ENCODE measurements at regions not wholly inside any gene's neighbourhood (a gene's known extent, or its start where the extent isn't known, plus 50 kb on each side); places are given as distances from the start of the nearest gene placed in this dataset.

DNA sequence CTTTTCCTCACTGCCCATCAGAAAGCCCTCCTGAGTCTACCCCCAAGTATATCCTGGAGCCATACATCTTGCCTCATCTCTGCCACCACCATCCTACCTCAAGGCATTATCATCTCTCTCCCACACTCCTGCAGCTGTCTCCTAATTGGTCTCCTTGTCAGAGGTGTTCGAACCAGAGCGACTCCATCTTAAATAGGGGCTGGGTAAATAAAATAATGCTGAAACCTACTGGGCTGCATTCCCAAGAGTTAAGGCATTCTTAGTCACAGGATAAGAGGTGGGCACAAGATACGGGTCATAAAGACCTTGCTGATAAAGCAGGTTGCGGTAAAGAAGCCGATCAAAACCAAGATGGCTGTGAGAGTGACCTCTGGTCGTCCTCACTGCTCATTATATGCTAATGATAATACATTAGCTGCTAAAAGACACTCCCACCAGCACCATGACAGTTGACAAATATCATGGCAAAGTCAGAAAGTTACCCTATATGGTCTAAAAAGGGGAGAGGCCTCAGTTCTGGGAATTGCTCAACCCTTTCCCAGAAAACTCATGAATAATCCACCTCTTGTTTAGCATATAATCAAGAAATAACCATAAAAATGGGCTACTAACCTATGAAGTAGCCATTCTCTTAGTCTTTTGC, 97.0 kb upstream of the C16orf82 start:
- TF ChIP-seq CTCF (IDR thresholded peaks at IDR 0.05) (no peak), POLR2A (IDR thresholded peaks at IDR 0.05) (no peak)
